NCI-H2029 treated with DMSO at 0.1 percent for 48 hours (cell line): ENCODE measurements at regions not wholly inside any gene's neighbourhood (a gene's known extent, or its start where the extent isn't known, plus 50 kb on each side); places are given as distances from the start of the nearest gene placed in this dataset.
"Not testable (repeated sequence)": the region's sequence is repeated elsewhere in the genome, so short reads cannot be mapped to it uniquely, and the experiment has no call there.

Experiments used
- DNase-seq: peaks from one replicate; lab custom pipeline; 2025; lab: John Stamatoyannopoulos, UW

- no peak for DNase-seq
Observed at GRCh38 chr3:153615863-153616262, 453.8 kb downstream of the RAP2B start.

- DNase-seq, result no peak
Observed at GRCh38 chr3:153617463-153617862, 455.4 kb downstream of the RAP2B start.

- no peak for DNase-seq
Observed at GRCh38 chr3:153618176-153618575, 456.1 kb downstream of the RAP2B start.

GRCh38 chr3:153619268-153619667, 457.2 kb downstream of the RAP2B start:
- no peak for DNase-seq

GRCh38 chr3:153621953-153622352, 459.9 kb downstream of the RAP2B start:
- DNase-seq, result no peak

- DNase-seq, result no peak
Observed at GRCh38 chr3:153623834-153624233, 461.8 kb downstream of the RAP2B start.

GRCh38 chr3:153624310-153625030, 462.4 kb downstream of the RAP2B start:
- DNase-seq, result no peak

- no peak for DNase-seq
Observed at GRCh38 chr3:153625506-153625905, 463.5 kb downstream of the RAP2B start.

GRCh38 chr3:153626158-153626557, 464.1 kb downstream of the RAP2B start:
- no peak for DNase-seq

- DNase-seq, result no peak
Observed at GRCh38 chr3:153628591-153628990, 466.6 kb downstream of the RAP2B start.

- DNase-seq, result no peak
Observed at GRCh38 chr3:153629148-153629547, 467.1 kb downstream of the RAP2B start.

GRCh38 chr3:153631102-153631501, 469.1 kb downstream of the RAP2B start:
- DNase-seq, result no peak

GRCh38 chr3:153631664-153632063, 469.6 kb downstream of the RAP2B start:
- DNase-seq, result no peak

GRCh38 chr3:153633407-153633806, 471.4 kb downstream of the RAP2B start:
- DNase-seq, result no peak

- DNase-seq, result no peak
Observed at GRCh38 chr3:153634683-153635082, 472.7 kb downstream of the RAP2B start.

GRCh38 chr3:153639631-153640030, 477.6 kb downstream of the RAP2B start:
- no peak for DNase-seq

- no peak for DNase-seq
Observed at GRCh38 chr3:153640689-153641665, 479.0 kb downstream of the RAP2B start.

GRCh38 chr3:153642576-153642975, 478.6 kb upstream of the ARHGEF26 start:
- not testable (repeated sequence) for DNase-seq

- not testable (repeated sequence) for DNase-seq
Observed at GRCh38 chr3:153643471-153643870, 477.7 kb upstream of the ARHGEF26 start.

- DNase-seq, result no peak
Observed at GRCh38 chr3:153649286-153649839, 471.8 kb upstream of the ARHGEF26 start.

- DNase-seq, result no peak
Observed at GRCh38 chr3:153652076-153652475, 469.1 kb upstream of the ARHGEF26 start.

- no peak for DNase-seq
Observed at GRCh38 chr3:153657046-153657445, 464.1 kb upstream of the ARHGEF26 start.

- no peak for DNase-seq
Observed at GRCh38 chr3:153657461-153657860, 463.7 kb upstream of the ARHGEF26 start.
